ENCODE measurements at regions not wholly inside any gene's neighbourhood (a gene's known extent, or its start where the extent isn't known, plus 50 kb on each side); places are given as distances from the start of the nearest gene placed in this dataset.

DNA sequence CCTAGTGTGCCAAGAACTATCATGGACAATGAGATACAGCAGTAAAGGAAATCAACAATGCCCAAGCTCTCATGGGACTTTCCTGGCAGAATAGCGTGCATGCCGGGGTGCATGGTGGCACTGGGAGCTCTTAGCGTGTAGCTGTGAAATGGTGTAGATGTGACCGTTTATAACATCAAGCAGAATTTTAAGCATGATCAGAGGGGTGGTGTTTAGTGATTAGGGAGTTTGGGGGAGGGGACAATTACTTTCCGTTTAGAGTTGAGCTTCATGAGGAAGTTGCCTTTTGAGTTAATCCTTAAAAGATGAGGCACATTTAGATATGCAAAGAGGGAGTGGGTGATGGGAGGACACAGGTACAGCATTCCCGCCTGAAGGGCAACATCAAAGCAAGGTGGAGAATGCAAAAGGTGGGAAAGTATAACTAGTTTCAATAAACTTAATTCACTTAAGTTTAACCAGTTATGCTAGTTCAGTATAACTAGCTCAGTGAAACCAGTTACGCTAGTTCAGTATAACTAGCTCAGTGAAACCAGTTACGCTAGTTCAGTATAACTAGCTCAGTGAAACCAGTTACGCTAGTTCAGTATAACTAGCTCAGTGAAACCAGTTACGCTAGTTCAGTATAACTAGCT lies 661.6 kb downstream of the QKI start:
- intact Hi-C loops (cut with DNase I), result no loop called here

DNA sequence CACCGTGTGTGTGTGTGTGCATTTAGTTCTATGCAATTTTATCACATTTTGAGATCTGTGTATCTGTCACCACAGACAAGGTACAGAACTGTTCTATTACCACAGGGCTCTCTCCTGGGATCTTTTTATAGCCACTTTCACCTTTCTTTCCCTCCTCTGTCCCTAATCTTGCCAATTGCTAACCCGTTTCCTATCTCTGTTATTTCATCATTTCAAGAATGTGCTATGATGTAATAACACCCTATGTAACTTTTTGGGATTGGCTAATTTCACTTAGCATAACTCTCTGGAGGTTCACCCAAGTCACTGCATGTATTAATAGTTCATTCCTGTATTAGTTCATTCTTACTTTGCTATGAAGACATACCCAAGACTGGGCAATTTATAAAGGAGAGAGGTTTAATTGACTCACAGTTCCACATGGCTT lies 657.7 kb downstream of the QKI start:
- no peak overlapping the region for H3K27ac ChIP-seq (replicated peaks in 1 of 4)
- DNase-seq (ENCODE audit: extremely low spot score), result no peak
- WGBS, result 86% methylated on average over 2 of the region's 2 CpGs

More for the DNA sequence above, 661.6 kb downstream of the QKI start:
- no peaks in the 10 kb centered on the region for H3K9me3 ChIP-seq
- TF ChIP-seq EP300 (IDR thresholded peaks at IDR 0.05) (no peak), POLR2AphosphoS5 (IDR thresholded peaks at IDR 0.05) (no peak), POLR2A (IDR thresholded peaks at IDR 0.05; ENCODE audit: low read depth) (no peak)
- TF ChIP-seq, protein P1, sequence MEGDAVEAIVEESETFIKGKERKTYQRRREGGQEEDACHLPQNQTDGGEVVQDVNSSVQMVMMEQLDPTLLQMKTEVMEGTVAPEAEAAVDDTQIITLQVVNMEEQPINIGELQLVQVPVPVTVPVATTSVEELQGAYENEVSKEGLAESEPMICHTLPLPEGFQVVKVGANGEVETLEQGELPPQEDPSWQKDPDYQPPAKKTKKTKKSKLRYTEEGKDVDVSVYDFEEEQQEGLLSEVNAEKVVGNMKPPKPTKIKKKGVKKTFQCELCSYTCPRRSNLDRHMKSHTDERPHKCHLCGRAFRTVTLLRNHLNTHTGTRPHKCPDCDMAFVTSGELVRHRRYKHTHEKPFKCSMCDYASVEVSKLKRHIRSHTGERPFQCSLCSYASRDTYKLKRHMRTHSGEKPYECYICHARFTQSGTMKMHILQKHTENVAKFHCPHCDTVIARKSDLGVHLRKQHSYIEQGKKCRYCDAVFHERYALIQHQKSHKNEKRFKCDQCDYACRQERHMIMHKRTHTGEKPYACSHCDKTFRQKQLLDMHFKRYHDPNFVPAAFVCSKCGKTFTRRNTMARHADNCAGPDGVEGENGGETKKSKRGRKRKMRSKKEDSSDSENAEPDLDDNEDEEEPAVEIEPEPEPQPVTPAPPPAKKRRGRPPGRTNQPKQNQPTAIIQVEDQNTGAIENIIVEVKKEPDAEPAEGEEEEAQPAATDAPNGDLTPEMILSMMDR (IDR thresholded peaks at IDR 0.05), result no peak
- no peak overlapping the region for H3K4me3 ChIP-seq
- no peaks in the 10 kb centered on the region for H3K4me1 ChIP-seq
- DNase-seq (ENCODE audit: extremely low spot score), result no peak
- no peak overlapping the region for H3K27ac ChIP-seq (replicated peaks in 1 of 4)
- 91% methylated on average over 9 of the region's 10 CpGs for WGBS
- H3K36me3 ChIP-seq, result no peaks in the 10 kb centered on the region
- H3K27me3 ChIP-seq, result no peaks in the 10 kb centered on the region

DNA sequence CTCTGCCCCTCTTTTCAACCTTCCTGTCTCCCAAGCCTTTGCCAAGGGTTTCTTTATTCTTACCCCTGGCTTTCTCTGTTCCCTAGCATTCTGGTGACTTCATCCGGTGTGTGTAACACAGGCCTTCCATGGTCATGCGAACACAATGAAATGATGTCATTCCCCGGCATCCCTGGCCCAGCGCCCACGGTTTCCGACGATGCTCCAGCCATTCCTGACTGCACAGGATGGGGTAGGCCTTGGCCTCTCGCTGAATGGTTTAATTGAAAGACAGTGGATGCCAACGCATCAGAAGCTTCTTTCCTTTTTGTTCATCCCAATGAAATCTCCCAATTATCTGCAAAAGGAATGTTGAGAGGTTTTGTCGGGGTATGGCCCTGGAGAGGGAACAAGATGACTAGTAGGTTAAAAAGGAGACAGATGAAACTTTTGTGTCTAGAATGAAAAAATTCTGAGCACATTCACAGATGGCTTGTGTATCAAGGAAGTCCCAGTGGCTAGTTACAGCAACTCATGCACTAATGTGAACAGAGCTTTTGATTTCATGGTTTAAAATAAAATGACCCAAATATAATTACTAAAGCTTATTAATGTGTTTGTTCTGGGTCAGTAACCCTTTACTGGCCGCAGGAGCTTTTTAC lies 655.0 kb downstream of the QKI start:
- WGBS, result 88% methylated on average over 11 of the region's 11 CpGs
- Histone ChIP-seq H3K36me3 (no peaks in the 10 kb centered on the region), H3K27me3 (no peaks in the 10 kb centered on the region), H3K4me1 (peaks cover 0 to 3% (median 0%) of the 10 kb centered on the region in 4 donors), H3K27ac (replicated peaks in 1 of 4) (peak overlapping the region in 2 of 4 donors; percentile 10 to 30), H3K4me3 (no peak overlapping the region), H3K9me3 (no peaks in the 10 kb centered on the region)
- DNase-seq (ENCODE audit: extremely low spot score), result no peak
- TF ChIP-seq POLR2AphosphoS5 (IDR thresholded peaks at IDR 0.05), result peak in 1 of 2 donors; percentile 43
- no peak for TF ChIP-seq EP300 (IDR thresholded peaks at IDR 0.05)
- no peak for TF ChIP-seq POLR2A (IDR thresholded peaks at IDR 0.05; ENCODE audit: low read depth)
- TF ChIP-seq, protein P1 (IDR thresholded peaks at IDR 0.05), result no peak
- intact Hi-C loops (cut with DNase I), result no loop called here

More for the DNA sequence above, 657.7 kb downstream of the QKI start:
- TF ChIP-seq POLR2A (IDR thresholded peaks at IDR 0.05; ENCODE audit: low read depth) (no peak), EP300 (IDR thresholded peaks at IDR 0.05) (no peak), POLR2AphosphoS5 (IDR thresholded peaks at IDR 0.05) (no peak)
- TF ChIP-seq, protein P1 (IDR thresholded peaks at IDR 0.05), result no peak
- Histone ChIP-seq H3K9me3 (no peaks in the 10 kb centered on the region), H3K4me3 (no peak overlapping the region), H3K27me3 (no peaks in the 10 kb centered on the region), H3K36me3 (no peaks in the 10 kb centered on the region), H3K4me1 (peaks cover 0 to 3% (median 0%) of the 10 kb centered on the region in 4 donors)
- intact Hi-C loops (cut with DNase I), result no loop called here

DNA sequence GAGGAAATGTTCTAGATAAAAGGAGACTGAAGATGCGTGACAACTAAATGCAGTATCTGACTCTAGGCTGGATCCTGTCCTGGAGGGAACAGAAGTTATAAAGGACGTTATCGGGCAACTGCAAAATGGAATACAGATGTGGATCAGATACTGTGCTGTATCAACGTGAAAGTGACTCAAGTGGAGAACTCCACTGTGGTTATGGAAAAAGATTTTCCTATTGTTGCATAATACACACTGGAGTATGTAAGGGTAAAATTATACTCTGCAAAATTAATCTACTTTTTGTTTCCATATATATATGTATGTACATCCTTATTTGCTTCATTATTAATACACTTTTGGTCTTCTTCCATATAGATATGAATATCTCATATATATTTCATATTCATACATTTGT lies 654.0 kb downstream of the QKI start:
- no peak overlapping the region for H3K27ac ChIP-seq (replicated peaks in 1 of 4)
- intact Hi-C loops (cut with DNase I), result no loop called here
- TF ChIP-seq, protein P1 (IDR thresholded peaks at IDR 0.05), result no peak
- TF ChIP-seq EP300 (IDR thresholded peaks at IDR 0.05) (no peak), POLR2AphosphoS5 (IDR thresholded peaks at IDR 0.05) (no peak), POLR2A (IDR thresholded peaks at IDR 0.05; ENCODE audit: low read depth) (no peak)

More for the DNA sequence above, 654.0 kb downstream of the QKI start:
- Histone ChIP-seq H3K4me3 (no peak overlapping the region), H3K9me3 (no peaks in the 10 kb centered on the region), H3K27me3 (no peaks in the 10 kb centered on the region), H3K36me3 (no peaks in the 10 kb centered on the region), H3K4me1 (peaks cover 0 to 3% (median 0%) of the 10 kb centered on the region in 4 donors)
- DNase-seq (ENCODE audit: extremely low spot score), result no peak
- 85% methylated on average over 4 of the region's 4 CpGs for WGBS

Measured in esophagus muscularis mucosa (tissue), 4 donors.